AG10803 (cell line): ENCODE measurements at regions not wholly inside any gene's neighbourhood (a gene's known extent, or its start where the extent isn't known, plus 50 kb on each side); places are given as distances from the start of the nearest gene placed in this dataset.

Experiments
- DNase-seq: peaks from one replicate; pipeline ENCODE4 v3.0.0; 2010; ENCODE audit warnings: low read depth
- H3K4me3 ChIP-seq: 2 replicates; pipeline ENCODE4 v1.5.1; 2011; ENCODE audit warnings: mild to moderate bottlenecking, low read length, control low read depth
- TF ChIP-seq, protein P1 (sequence below): conservative IDR thresholded peaks from 2 replicates; pipeline ENCODE4 v1.5.1; 2011; ENCODE audit warnings: mild to moderate bottlenecking, low read length, control low read depth, inconsistent platforms

GRCh38 chr9:135029871-135030565 lies 57.5 kb upstream of the OLFM1 start:
- DNase-seq, result no peak
- TF ChIP-seq, protein P1, sequence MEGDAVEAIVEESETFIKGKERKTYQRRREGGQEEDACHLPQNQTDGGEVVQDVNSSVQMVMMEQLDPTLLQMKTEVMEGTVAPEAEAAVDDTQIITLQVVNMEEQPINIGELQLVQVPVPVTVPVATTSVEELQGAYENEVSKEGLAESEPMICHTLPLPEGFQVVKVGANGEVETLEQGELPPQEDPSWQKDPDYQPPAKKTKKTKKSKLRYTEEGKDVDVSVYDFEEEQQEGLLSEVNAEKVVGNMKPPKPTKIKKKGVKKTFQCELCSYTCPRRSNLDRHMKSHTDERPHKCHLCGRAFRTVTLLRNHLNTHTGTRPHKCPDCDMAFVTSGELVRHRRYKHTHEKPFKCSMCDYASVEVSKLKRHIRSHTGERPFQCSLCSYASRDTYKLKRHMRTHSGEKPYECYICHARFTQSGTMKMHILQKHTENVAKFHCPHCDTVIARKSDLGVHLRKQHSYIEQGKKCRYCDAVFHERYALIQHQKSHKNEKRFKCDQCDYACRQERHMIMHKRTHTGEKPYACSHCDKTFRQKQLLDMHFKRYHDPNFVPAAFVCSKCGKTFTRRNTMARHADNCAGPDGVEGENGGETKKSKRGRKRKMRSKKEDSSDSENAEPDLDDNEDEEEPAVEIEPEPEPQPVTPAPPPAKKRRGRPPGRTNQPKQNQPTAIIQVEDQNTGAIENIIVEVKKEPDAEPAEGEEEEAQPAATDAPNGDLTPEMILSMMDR, result no peak
- H3K4me3 ChIP-seq, result no peak overlapping the region

DNA sequence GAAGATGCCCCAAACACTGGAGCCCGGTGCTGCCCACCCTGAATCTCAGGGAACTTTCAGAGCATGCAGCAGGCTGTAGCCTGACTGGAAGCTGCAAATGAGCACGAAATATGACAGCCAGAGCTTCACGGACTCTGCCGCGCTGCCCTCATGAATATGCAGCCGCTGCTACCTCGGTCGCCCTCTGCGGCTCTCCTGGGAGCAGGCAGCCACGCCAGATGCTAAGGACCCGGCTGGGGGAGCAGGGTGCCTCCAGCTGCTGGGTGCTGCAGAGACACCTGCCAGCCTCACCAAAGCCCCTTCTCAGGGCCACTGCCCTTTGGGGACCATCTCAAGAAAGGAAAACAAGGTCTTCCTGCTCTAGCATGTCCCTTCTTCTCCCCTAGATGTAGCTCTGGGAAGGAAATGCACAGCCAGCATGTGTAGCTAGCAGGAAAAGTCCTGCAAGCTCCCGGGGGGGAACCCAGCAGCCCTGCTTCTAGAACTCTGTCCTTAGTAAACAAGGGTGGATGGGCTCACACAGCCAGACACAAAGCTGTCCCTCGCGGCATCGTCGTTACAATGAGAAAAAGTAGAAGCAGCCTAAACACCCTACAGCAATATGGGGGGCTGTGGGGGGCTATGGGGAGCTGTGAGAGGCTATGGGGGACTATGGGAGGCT lies 56.8 kb upstream of the OLFM1 start:
- TF ChIP-seq, protein P1, result no peak
- DNase-seq, result no peak

GRCh38 chr9:135032041-135032835 lies 55.2 kb upstream of the OLFM1 start:
- no peak overlapping the region for H3K4me3 ChIP-seq
- DNase-seq, result no peak
- TF ChIP-seq, protein P1, result no peak

More for the DNA sequence above, 56.8 kb upstream of the OLFM1 start:
- H3K4me3 ChIP-seq, result no peak overlapping the region

- no peak overlapping the region for H3K4me3 ChIP-seq
- TF ChIP-seq, protein P1, result no peak
- DNase-seq, result no peak
Measured at GRCh38 chr9:135032868-135033460, 54.5 kb upstream of the OLFM1 start.

DNA sequence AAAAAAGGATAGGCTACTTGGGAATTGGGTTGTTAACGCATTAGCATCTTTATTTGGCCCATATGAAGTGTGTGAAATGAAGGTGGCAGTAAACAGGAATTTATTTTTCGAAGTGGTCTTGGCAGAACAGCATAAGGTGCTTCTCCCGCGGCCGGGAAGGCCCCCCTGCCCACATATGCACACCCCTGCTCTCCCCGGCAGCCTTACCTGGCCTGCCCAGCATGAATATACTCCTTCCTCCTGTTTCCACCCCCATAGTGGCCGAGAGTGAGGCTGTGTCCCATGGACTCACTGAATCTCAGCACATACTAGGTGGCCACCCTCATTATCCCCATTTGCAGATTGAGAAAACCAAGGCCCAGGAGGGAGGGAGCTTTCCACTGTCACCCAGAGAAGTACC lies 54.0 kb upstream of the OLFM1 start:
- no peak overlapping the region for H3K4me3 ChIP-seq
- TF ChIP-seq, protein P1, result no peak
- no peak for DNase-seq

GRCh38 chr9:135034106-135034505 lies 53.4 kb upstream of the OLFM1 start:
- no peak overlapping the region for H3K4me3 ChIP-seq
- DNase-seq, result no peak
- TF ChIP-seq, protein P1, result no peak
